Glutamatergic neuron (in vitro differentiated cells): ENCODE measurements at regions not wholly inside any gene's neighbourhood (a gene's known extent, or its start where the extent isn't known, plus 50 kb on each side); places are given as distances from the start of the nearest gene placed in this dataset.

ENCODE experiments used
- DNase-seq: peaks from one replicate; pipeline ENCODE4 v3.0.0; 2022
- H3K27ac Mint-ChIP-seq: one replicate; pipeline ENCODE4 v1.8.0; 2020; ENCODE audit warnings: mild to moderate bottlenecking, mixed read lengths, inconsistent platforms; ENCODE audit not compliant: unreplicated experiment
- H3K27me3 Mint-ChIP-seq: one replicate; pipeline ENCODE4 v1.8.0; 2020; ENCODE audit warnings: mild to moderate bottlenecking, moderate library complexity, mixed read lengths, inconsistent platforms; ENCODE audit not compliant: unreplicated experiment
- H3K36me3 Mint-ChIP-seq: one replicate; pipeline ENCODE4 v1.8.0; 2020; ENCODE audit warnings: mild to moderate bottlenecking, mixed read lengths, inconsistent platforms; ENCODE audit not compliant: unreplicated experiment
- H3K4me1 Mint-ChIP-seq: one replicate; pipeline ENCODE4 v1.8.0; 2020; ENCODE audit warnings: mild to moderate bottlenecking, low read depth, mixed read lengths, inconsistent platforms; ENCODE audit not compliant: unreplicated experiment
- H3K4me3 Mint-ChIP-seq: one replicate; pipeline ENCODE4 v1.8.0; 2020; ENCODE audit warnings: mild to moderate bottlenecking, mixed read lengths, inconsistent platforms; ENCODE audit not compliant: unreplicated experiment
- H3K9me3 Mint-ChIP-seq: one replicate; pipeline ENCODE4 v1.8.0; 2020; ENCODE audit warnings: mild to moderate bottlenecking, moderate library complexity, mixed read lengths, inconsistent platforms; ENCODE audit not compliant: unreplicated experiment
- TF ChIP-seq, protein P1 (sequence below): fragments of 200-600 bp; sonication (generic); IDR thresholded peaks from one replicate; pipeline ENCODE4 v1.5.0; 2021; ENCODE audit not compliant: partially characterized antibody, unreplicated experiment

- peaks cover 13% of the 10 kb centered on the region for H3K4me1 Mint-ChIP-seq
- TF ChIP-seq, protein P1, sequence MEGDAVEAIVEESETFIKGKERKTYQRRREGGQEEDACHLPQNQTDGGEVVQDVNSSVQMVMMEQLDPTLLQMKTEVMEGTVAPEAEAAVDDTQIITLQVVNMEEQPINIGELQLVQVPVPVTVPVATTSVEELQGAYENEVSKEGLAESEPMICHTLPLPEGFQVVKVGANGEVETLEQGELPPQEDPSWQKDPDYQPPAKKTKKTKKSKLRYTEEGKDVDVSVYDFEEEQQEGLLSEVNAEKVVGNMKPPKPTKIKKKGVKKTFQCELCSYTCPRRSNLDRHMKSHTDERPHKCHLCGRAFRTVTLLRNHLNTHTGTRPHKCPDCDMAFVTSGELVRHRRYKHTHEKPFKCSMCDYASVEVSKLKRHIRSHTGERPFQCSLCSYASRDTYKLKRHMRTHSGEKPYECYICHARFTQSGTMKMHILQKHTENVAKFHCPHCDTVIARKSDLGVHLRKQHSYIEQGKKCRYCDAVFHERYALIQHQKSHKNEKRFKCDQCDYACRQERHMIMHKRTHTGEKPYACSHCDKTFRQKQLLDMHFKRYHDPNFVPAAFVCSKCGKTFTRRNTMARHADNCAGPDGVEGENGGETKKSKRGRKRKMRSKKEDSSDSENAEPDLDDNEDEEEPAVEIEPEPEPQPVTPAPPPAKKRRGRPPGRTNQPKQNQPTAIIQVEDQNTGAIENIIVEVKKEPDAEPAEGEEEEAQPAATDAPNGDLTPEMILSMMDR, result no peak
- DNase-seq, result no peak
- H3K36me3 Mint-ChIP-seq, result no peaks in the 10 kb centered on the region
- no peak overlapping the region for H3K4me3 Mint-ChIP-seq
- no peak overlapping the region for H3K27ac Mint-ChIP-seq
- H3K9me3 Mint-ChIP-seq, result peaks cover 3% of the 10 kb centered on the region
- peaks cover 2% of the 10 kb centered on the region for H3K27me3 Mint-ChIP-seq
Measured at GRCh38 chr15:92328207-92328606, 65.5 kb upstream of the ST8SIA2 start.

DNA sequence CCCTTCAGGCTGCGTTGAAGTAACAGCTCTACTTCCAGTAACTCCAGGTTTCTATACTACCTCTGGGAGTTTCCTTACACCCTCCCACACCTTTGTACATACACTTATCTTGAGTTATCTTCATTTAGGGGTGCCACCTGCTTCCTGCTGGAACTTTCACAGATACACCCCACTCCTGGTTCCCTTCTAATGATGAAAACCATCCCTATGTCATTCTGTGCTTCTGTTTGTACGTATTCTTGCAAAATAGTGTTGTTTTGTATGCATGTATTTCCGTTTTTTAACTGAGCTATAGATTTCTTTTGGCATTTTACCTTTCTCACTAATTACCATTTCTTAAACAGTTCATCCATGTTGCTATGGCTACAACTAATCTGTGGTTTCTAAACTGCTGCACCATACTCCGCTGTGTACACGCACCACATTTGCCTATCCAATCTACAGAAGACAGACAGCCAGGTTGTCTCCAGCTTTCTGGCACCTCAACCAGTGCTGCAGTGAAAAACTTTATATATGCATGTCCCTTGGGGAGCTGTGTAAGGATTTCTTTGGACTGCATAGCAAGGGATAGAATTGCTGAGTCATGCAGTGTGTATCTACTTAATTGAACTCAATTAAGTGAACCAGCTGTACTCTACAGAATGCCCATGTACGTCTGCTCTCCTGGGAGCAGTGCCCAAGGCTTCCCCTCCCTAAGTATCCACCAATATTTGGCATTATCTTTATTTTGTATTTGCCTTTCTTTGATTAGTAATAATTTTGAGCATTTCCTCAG is 61.4 kb upstream of the ST8SIA2 start:
- H3K9me3 Mint-ChIP-seq, result peaks cover 3% of the 10 kb centered on the region
- no peak overlapping the region for H3K27ac Mint-ChIP-seq
- no peak overlapping the region for H3K4me3 Mint-ChIP-seq
- H3K36me3 Mint-ChIP-seq, result peaks cover 3% of the 10 kb centered on the region
- H3K27me3 Mint-ChIP-seq, result peaks cover 2% of the 10 kb centered on the region
- DNase-seq, result no peak
- peaks cover 3% of the 10 kb centered on the region for H3K4me1 Mint-ChIP-seq
- TF ChIP-seq, protein P1, result no peak

GRCh38 chr15:92333709-92334108 is 60.0 kb upstream of the ST8SIA2 start:
- H3K27me3 Mint-ChIP-seq, result peaks cover under 1% of the 10 kb centered on the region

GRCh38 chr15:92336419-92336987 is 57.2 kb upstream of the ST8SIA2 start:
- Mint-ChIP-seq H3K4me3 (no peak overlapping the region), H3K4me1 (no peaks in the 10 kb centered on the region), H3K9me3 (peaks cover 2% of the 10 kb centered on the region), H3K27me3 (no peaks in the 10 kb centered on the region), H3K27ac (no peak overlapping the region), H3K36me3 (peaks cover 7% of the 10 kb centered on the region)
- no peak for DNase-seq
- TF ChIP-seq, protein P1, result no peak

More at GRCh38 chr15:92333709-92334108, 60.0 kb upstream of the ST8SIA2 start:
- Mint-ChIP-seq H3K4me1 (no peaks in the 10 kb centered on the region), H3K4me3 (no peak overlapping the region), H3K9me3 (peaks cover 2% of the 10 kb centered on the region), H3K36me3 (peaks cover 7% of the 10 kb centered on the region), H3K27ac (no peak overlapping the region)
- TF ChIP-seq, protein P1, result no peak
- no peak for DNase-seq

- Mint-ChIP-seq H3K27me3 (no peaks in the 10 kb centered on the region), H3K36me3 (peaks cover 4% of the 10 kb centered on the region), H3K9me3 (peaks cover 2% of the 10 kb centered on the region), H3K4me1 (no peaks in the 10 kb centered on the region), H3K27ac (no peak overlapping the region), H3K4me3 (no peak overlapping the region)
- no peak for DNase-seq
- TF ChIP-seq, protein P1, result no peak
Measured at GRCh38 chr15:92339361-92339760, 54.3 kb upstream of the ST8SIA2 start.
